HG02981 (cell line): ENCODE measurements at regions not wholly inside any gene's neighbourhood (a gene's known extent, or its start where the extent isn't known, plus 50 kb on each side); places are given as distances from the start of the nearest gene placed in this dataset.

Source experiments
- ATAC-seq: cut with Tn5 transposase; IDR thresholded peaks from one replicate; pipeline ENCODE4 v1.9.1; 2021; ENCODE audit warnings: mild to moderate bottlenecking, moderate library complexity; ENCODE audit not compliant: unreplicated experiment

GRCh38 chr12:22740656-22741355 is 115.8 kb downstream of the ETNK1 start:
- no peak for ATAC-seq

- no peak for ATAC-seq
These were observed 118.7 kb downstream of the ETNK1 start for GRCh38 chr12:22743700-22744099.

GRCh38 chr12:22744197-22744596 is 119.2 kb downstream of the ETNK1 start:
- no peak for ATAC-seq

- ATAC-seq = no peak
These were observed 121.7 kb downstream of the ETNK1 start for GRCh38 chr12:22746720-22747119.

- ATAC-seq = no peak
These were observed 130.7 kb downstream of the ETNK1 start for GRCh38 chr12:22755629-22756028.

GRCh38 chr12:22759769-22760674 is 135.1 kb downstream of the ETNK1 start:
- ATAC-seq = no peak

GRCh38 chr12:22765421-22766130 is 140.6 kb downstream of the ETNK1 start:
- no peak for ATAC-seq

GRCh38 chr12:22766911-22767420 is 142.0 kb downstream of the ETNK1 start:
- ATAC-seq = no peak

GRCh38 chr12:22781339-22781738 is 156.4 kb downstream of the ETNK1 start:
- no peak for ATAC-seq

- no peak for ATAC-seq
These were observed 162.6 kb downstream of the ETNK1 start for GRCh38 chr12:22787557-22787956.

- no peak for ATAC-seq
These were observed 163.9 kb downstream of the ETNK1 start for GRCh38 chr12:22788913-22789312.

- no peak for ATAC-seq
These were observed 167.2 kb downstream of the ETNK1 start for GRCh38 chr12:22792138-22792537.

GRCh38 chr12:22794017-22794416 is 169.0 kb downstream of the ETNK1 start:
- no peak for ATAC-seq

- no peak for ATAC-seq
These were observed 172.1 kb downstream of the ETNK1 start for GRCh38 chr12:22796941-22797630.

- ATAC-seq = no peak
These were observed 172.7 kb downstream of the ETNK1 start for GRCh38 chr12:22797701-22798100.

- no peak for ATAC-seq
These were observed 173.1 kb downstream of the ETNK1 start for GRCh38 chr12:22798116-22798515.

GRCh38 chr12:22799503-22799902 is 174.5 kb downstream of the ETNK1 start:
- no peak for ATAC-seq

- ATAC-seq = no peak
These were observed 175.4 kb downstream of the ETNK1 start for GRCh38 chr12:22800332-22800731.

- ATAC-seq = no peak
These were observed 178.1 kb downstream of the ETNK1 start for GRCh38 chr12:22802883-22803630.

GRCh38 chr12:22803725-22804124 is 178.8 kb downstream of the ETNK1 start:
- ATAC-seq = no peak
